ENCODE measurements at regions not wholly inside any gene's neighbourhood (a gene's known extent, or its start where the extent isn't known, plus 50 kb on each side); places are given as distances from the start of the nearest gene placed in this dataset.

- no peak overlapping the region for H3K27ac ChIP-seq (ENCODE audit: low read depth in 2 of 2, low read length in 2 of 2)
- no peaks in the 10 kb centered on the region for H3K4me1 ChIP-seq (ENCODE audit: control insufficient read depth in 2 of 3, insufficient read depth in 2 of 3, low read depth in 1 of 3, low read length in 3 of 3)
- peaks cover 0 to 4% (median 0%) of the 10 kb centered on the region in 3 donors for H3K9me3 ChIP-seq (ENCODE audit: control insufficient read depth in 2 of 3, insufficient read depth in 1 of 3, low read length in 3 of 3)
- DNase-seq: no peak
- intact Hi-C loops (cut with DNase I): no loop called here
- H3K27me3 ChIP-seq (ENCODE audit: control insufficient read depth, insufficient read depth, low read length): no peaks in the 10 kb centered on the region
- no peak overlapping the region for H3K9ac ChIP-seq (ENCODE audit: low read length in 3 of 3)
- no peak for TF ChIP-seq CTCF (IDR thresholded peaks at IDR 0.05; ENCODE audit: borderline replicate concordance, extremely low read depth, insufficient read depth)
- H3K36me3 ChIP-seq (ENCODE audit: control insufficient read depth in 2 of 3, insufficient read depth in 3 of 3, low read length in 3 of 3): no peaks in the 10 kb centered on the region
- no peak for FAIRE-seq
- no peak overlapping the region for H3K4me3 ChIP-seq (ENCODE audit: low read length in 3 of 3)
Observed at GRCh38 chr6:86128130-86128814, 485.6 kb upstream of the SYNCRIP start.

- no peak for TF ChIP-seq CTCF (IDR thresholded peaks at IDR 0.05; ENCODE audit: borderline replicate concordance, extremely low read depth, insufficient read depth)
- Histone ChIP-seq H3K27me3 (ENCODE audit: control insufficient read depth, insufficient read depth, low read length) (no peaks in the 10 kb centered on the region), H3K27ac (ENCODE audit: low read depth in 2 of 2, low read length in 2 of 2) (no peak overlapping the region), H3K9me3 (ENCODE audit: control insufficient read depth in 2 of 3, insufficient read depth in 1 of 3, low read length in 3 of 3) (no peaks in the 10 kb centered on the region), H3K36me3 (ENCODE audit: control insufficient read depth in 2 of 3, insufficient read depth in 3 of 3, low read length in 3 of 3) (no peaks in the 10 kb centered on the region), H3K9ac (ENCODE audit: low read length in 3 of 3) (no peak overlapping the region), H3K4me3 (ENCODE audit: low read length in 3 of 3) (no peak overlapping the region), H3K4me1 (ENCODE audit: control insufficient read depth in 2 of 3, insufficient read depth in 2 of 3, low read depth in 1 of 3, low read length in 3 of 3) (no peaks in the 10 kb centered on the region)
- intact Hi-C loops (cut with DNase I): no loop called here
- DNase-seq (no peak), FAIRE-seq (no peak)
Observed at GRCh38 chr6:86122086-86122485, 479.4 kb upstream of the SYNCRIP start.

- intact Hi-C loops (cut with DNase I): no loop called here
- H3K4me3 ChIP-seq (ENCODE audit: low read length in 3 of 3): no peak overlapping the region
Observed at GRCh38 chr6:86118271-86118670, 475.6 kb upstream of the SYNCRIP start.

More at GRCh38 chr6:86118271-86118670, 475.6 kb upstream of the SYNCRIP start:
- H3K9me3 ChIP-seq (ENCODE audit: control insufficient read depth in 2 of 3, insufficient read depth in 1 of 3, low read length in 3 of 3): no peaks in the 10 kb centered on the region
- no peak for TF ChIP-seq CTCF (IDR thresholded peaks at IDR 0.05; ENCODE audit: borderline replicate concordance, extremely low read depth, insufficient read depth)
- H3K36me3 ChIP-seq (ENCODE audit: control insufficient read depth in 2 of 3, insufficient read depth in 3 of 3, low read length in 3 of 3): no peaks in the 10 kb centered on the region
- FAIRE-seq (no peak), DNase-seq (no peak)
- no peaks in the 10 kb centered on the region for H3K27me3 ChIP-seq (ENCODE audit: control insufficient read depth, insufficient read depth, low read length)
- no peak overlapping the region for H3K27ac ChIP-seq (ENCODE audit: low read depth in 2 of 2, low read length in 2 of 2)
- H3K4me1 ChIP-seq (ENCODE audit: control insufficient read depth in 2 of 3, insufficient read depth in 2 of 3, low read depth in 1 of 3, low read length in 3 of 3): no peaks in the 10 kb centered on the region
- no peak overlapping the region for H3K9ac ChIP-seq (ENCODE audit: low read length in 3 of 3)

Data from kidney (tissue), 13 donors.